Loucy (cell line): ENCODE measurements at regions not wholly inside any gene's neighbourhood (a gene's known extent, or its start where the extent isn't known, plus 50 kb on each side); places are given as distances from the start of the nearest gene placed in this dataset.

ENCODE experiments used
- H2AFZ ChIP-seq: fragments of 200-600 bp; sonication (generic); 2 replicates; pipeline ENCODE4 v1.6.0; 2016; ENCODE audit warnings: antibody characterized with exemption, mild to moderate bottlenecking, low read length, moderate library complexity
- H3F3A ChIP-seq: fragments of 200-600 bp; 2 replicates; pipeline ENCODE4 v1.6.0; 2016; ENCODE audit warnings: antibody characterized with exemption, low read depth, mild to moderate bottlenecking
- H3K27me3 ChIP-seq: fragments of 200-600 bp; sonication (generic); 2 replicates; pipeline ENCODE4 v1.6.1; 2014; ENCODE audit warnings: low read length, mild to moderate bottlenecking; ENCODE audit not compliant: insufficient read depth, poor library complexity, severe bottlenecking
- H3K36me3 ChIP-seq: fragments of 200-600 bp; sonication (generic); 2 replicates; pipeline ENCODE4 v1.6.1; 2016; ENCODE audit warnings: low read length; ENCODE audit not compliant: insufficient read depth
- H3K4me1 ChIP-seq: fragments of 200-600 bp; sonication (generic); 2 replicates; pipeline ENCODE4 v1.5.1; 2014; ENCODE audit warnings: low read length, mild to moderate bottlenecking; ENCODE audit not compliant: insufficient read depth, poor library complexity, severe bottlenecking
- H3K4me2 ChIP-seq: fragments of 200-600 bp; sonication (generic); 2 replicates; pipeline ENCODE4 v1.6.0; 2014; ENCODE audit warnings: antibody characterized with exemption, low read length, low read depth, mild to moderate bottlenecking; ENCODE audit not compliant: poor library complexity, severe bottlenecking
- H3K4me3 ChIP-seq: fragments of 200-600 bp; sonication (generic); 2 replicates; pipeline ENCODE4 v1.5.1; 2014; ENCODE audit warnings: low read length, mild to moderate bottlenecking, mixed read lengths; ENCODE audit not compliant: poor library complexity, severe bottlenecking
- H3K79me2 ChIP-seq: fragments of 200-600 bp; sonication (generic); 2 replicates; pipeline ENCODE4 v1.6.1; 2014; ENCODE audit warnings: low read length; ENCODE audit not compliant: insufficient read depth
- H3K9ac ChIP-seq: fragments of 200-600 bp; sonication (generic); 2 replicates; pipeline ENCODE4 v1.6.0; 2014; ENCODE audit warnings: mild to moderate bottlenecking, low read depth, low read length, moderate library complexity; ENCODE audit not compliant: poor library complexity, severe bottlenecking
- H3K9me2 ChIP-seq: fragments of 200-600 bp; sonication (generic); replicated peaks from 2 replicates; pipeline ENCODE4 v1.6.1; 2016; ENCODE audit warnings: low read depth, low read length, mixed read lengths
- H3K9me3 ChIP-seq: fragments of 200-600 bp; sonication (generic); 2 replicates; pipeline ENCODE4 v1.6.1; 2014; ENCODE audit warnings: mild to moderate bottlenecking, antibody characterized with exemption, low read length, low read depth; ENCODE audit not compliant: insufficient read depth
- H4K20me1 ChIP-seq: fragments of 200-600 bp; sonication (generic); 2 replicates; pipeline ENCODE4 v1.6.0; 2014; ENCODE audit warnings: antibody characterized with exemption, low read length, mild to moderate bottlenecking; ENCODE audit not compliant: insufficient read depth, poor library complexity, severe bottlenecking
- CTCF ChIP-seq: fragments of 200-600 bp; sonication (generic); conservative IDR thresholded peaks from 2 replicates; pipeline ENCODE4 v1.5.1; 2014; ENCODE audit warnings: mild to moderate bottlenecking, antibody characterized with exemption, low read length
- EZH2phosphoT487 ChIP-seq: fragments of 200-600 bp; IDR thresholded peaks from 2 replicates; pipeline ENCODE4 v1.6.1; 2018; ENCODE audit warnings: antibody characterized with exemption, mild to moderate bottlenecking, moderate library complexity, borderline replicate concordance

- Histone ChIP-seq H2AFZ (no peak overlapping the region), H3K27me3 (no peaks in the 10 kb centered on the region), H3K4me2 (no peak overlapping the region), H4K20me1 (no peaks in the 10 kb centered on the region), H3K9me2 (no peaks in the 10 kb centered on the region), H3K9ac (no peak overlapping the region), H3K36me3 (no peaks in the 10 kb centered on the region), H3K4me3 (no peak overlapping the region), H3K4me1 (no peaks in the 10 kb centered on the region), H3K9me3 (peaks cover 15% of the 10 kb centered on the region; the same call in 1 of the 2 replicates), H3K79me2 (no peaks in the 10 kb centered on the region), H3F3A (no peaks in the 10 kb centered on the region)
- TF ChIP-seq EZH2phosphoT487 = no peak
- no peak for TF ChIP-seq CTCF
These were observed 205.9 kb downstream of the CTTN start for GRCh38 chr11:70604221-70604620.

GRCh38 chr11:70604630-70605467 lies 206.5 kb downstream of the CTTN start:
- Histone ChIP-seq H3K9me3 (peaks cover 15% of the 10 kb centered on the region; the same call in 1 of the 2 replicates), H3K27me3 (no peaks in the 10 kb centered on the region), H3K4me3 (no peak overlapping the region), H3K4me2 (no peak overlapping the region), H3K79me2 (no peaks in the 10 kb centered on the region), H3F3A (no peaks in the 10 kb centered on the region), H3K4me1 (no peaks in the 10 kb centered on the region), H3K36me3 (no peaks in the 10 kb centered on the region), H2AFZ (no peak overlapping the region), H3K9ac (no peak overlapping the region), H4K20me1 (no peaks in the 10 kb centered on the region), H3K9me2 (no peaks in the 10 kb centered on the region)
- no peak for TF ChIP-seq CTCF
- no peak for TF ChIP-seq EZH2phosphoT487

- Histone ChIP-seq H3K79me2 (no peaks in the 10 kb centered on the region), H3K4me2 (no peak overlapping the region)
- no peak for TF ChIP-seq EZH2phosphoT487
- TF ChIP-seq CTCF = no peak
These were observed 207.1 kb downstream of the CTTN start for GRCh38 chr11:70605468-70605815.

More at GRCh38 chr11:70605468-70605815, 207.1 kb downstream of the CTTN start:
- H3K9me3 ChIP-seq = peaks cover 15% of the 10 kb centered on the region; the same call in 1 of the 2 replicates
- no peaks in the 10 kb centered on the region for H3K4me1 ChIP-seq
- H3K27me3 ChIP-seq = no peaks in the 10 kb centered on the region
- H3K9ac ChIP-seq = no peak overlapping the region
- no peaks in the 10 kb centered on the region for H3K36me3 ChIP-seq
- H3K9me2 ChIP-seq = no peaks in the 10 kb centered on the region
- no peaks in the 10 kb centered on the region for H3F3A ChIP-seq
- no peak overlapping the region for H3K4me3 ChIP-seq
- no peaks in the 10 kb centered on the region for H4K20me1 ChIP-seq
- H2AFZ ChIP-seq = no peak overlapping the region
